ENCODE measurements at regions not wholly inside any gene's neighbourhood (a gene's known extent, or its start where the extent isn't known, plus 50 kb on each side); places are given as distances from the start of the nearest gene placed in this dataset.

DNA sequence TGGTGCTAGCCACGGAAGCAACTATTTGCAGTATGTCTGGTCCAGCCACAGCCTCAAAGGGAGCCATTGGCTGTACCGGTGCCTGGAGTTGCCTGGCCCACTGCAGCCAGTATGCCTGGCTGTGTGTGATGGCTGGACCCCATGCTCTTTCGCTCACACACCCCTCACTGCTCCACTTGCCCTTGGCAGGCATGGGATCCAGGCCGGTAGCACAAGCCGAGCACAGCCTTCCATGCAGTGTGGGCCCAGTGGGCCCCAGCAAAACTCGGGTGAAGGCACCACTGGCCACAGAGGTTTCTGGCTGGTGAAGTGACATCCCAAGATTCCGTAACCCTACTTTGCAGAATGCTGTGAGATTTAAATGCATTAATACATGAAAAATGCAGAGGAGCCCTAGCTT is 665.8 kb downstream of the PLPP3 start:
- no peaks in the 10 kb centered on the region for H3K9me3 ChIP-seq (ENCODE audit: low read length)
- H3K27me3 ChIP-seq (ENCODE audit: insufficient read depth, low read length) = no peaks in the 10 kb centered on the region
- no peak overlapping the region for H2AFZ ChIP-seq (ENCODE audit: low read depth, low read length)
- no peaks in the 10 kb centered on the region for H3K36me3 ChIP-seq (ENCODE audit: insufficient read depth, low read length)
- no peak overlapping the region for H3K4me3 ChIP-seq (ENCODE audit: low read length)
- no peaks in the 10 kb centered on the region for H3K4me1 ChIP-seq (ENCODE audit: insufficient read depth, low read length)

DNA sequence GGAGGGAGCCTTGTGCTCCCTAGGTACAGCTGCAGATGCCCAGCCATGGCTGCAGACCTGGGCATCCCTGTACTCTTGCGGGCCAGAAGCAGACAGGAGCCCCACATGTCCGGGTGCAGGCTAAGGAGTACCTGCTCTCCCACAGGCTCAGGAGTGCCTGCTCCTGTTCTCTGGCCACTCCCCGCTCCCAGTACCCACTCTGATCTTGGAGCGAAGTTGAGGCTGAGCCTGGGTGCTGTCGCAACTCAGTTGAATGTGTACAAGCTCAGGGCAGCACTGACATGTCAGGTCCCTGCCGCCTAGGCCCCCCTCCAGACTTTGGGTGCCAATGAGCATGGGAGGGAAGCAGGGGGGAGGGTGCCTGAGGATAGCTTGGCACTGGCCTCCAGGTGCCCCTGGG is 666.9 kb downstream of the PLPP3 start:
- Histone ChIP-seq H3K4me3 (ENCODE audit: low read length) (no peak overlapping the region), H3K27me3 (ENCODE audit: insufficient read depth, low read length) (no peaks in the 10 kb centered on the region), H3K36me3 (ENCODE audit: insufficient read depth, low read length) (no peaks in the 10 kb centered on the region), H2AFZ (ENCODE audit: low read depth, low read length) (no peak overlapping the region), H3K9me3 (ENCODE audit: low read length) (no peaks in the 10 kb centered on the region), H3K4me1 (ENCODE audit: insufficient read depth, low read length) (no peaks in the 10 kb centered on the region)

- Histone ChIP-seq H3K27me3 (ENCODE audit: insufficient read depth, low read length) (no peaks in the 10 kb centered on the region), H3K4me1 (ENCODE audit: insufficient read depth, low read length) (no peaks in the 10 kb centered on the region), H3K9me3 (ENCODE audit: low read length) (no peaks in the 10 kb centered on the region), H2AFZ (ENCODE audit: low read depth, low read length) (no peak overlapping the region), H3K36me3 (ENCODE audit: insufficient read depth, low read length) (no peaks in the 10 kb centered on the region), H3K4me3 (ENCODE audit: low read length) (no peak overlapping the region)
Observed at GRCh38 chr1:55904541-55904940, 674.8 kb downstream of the PLPP3 start.

DNA sequence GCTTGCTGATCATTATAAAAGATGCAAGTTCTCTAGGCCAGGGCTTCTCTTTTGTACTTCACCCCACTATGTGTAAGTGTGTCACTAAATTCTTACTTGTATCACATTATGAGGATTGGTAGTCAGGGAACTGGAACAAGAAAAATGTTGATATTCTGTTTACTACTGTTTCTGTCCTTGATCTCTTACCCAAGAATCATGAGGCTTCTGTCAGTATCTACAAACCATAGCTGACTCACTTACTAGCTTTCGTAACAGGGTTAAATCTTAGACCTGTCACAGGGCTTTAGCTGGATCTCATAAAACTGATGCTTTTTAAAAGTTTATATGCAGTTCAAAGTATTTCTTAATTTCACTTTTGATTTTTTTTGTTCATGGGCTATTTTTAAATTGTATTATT is 681.2 kb downstream of the PLPP3 start:
- Histone ChIP-seq H3K4me3 (ENCODE audit: low read length) (no peak overlapping the region), H3K9me3 (ENCODE audit: low read length) (no peaks in the 10 kb centered on the region), H3K27me3 (ENCODE audit: insufficient read depth, low read length) (no peaks in the 10 kb centered on the region), H3K36me3 (ENCODE audit: insufficient read depth, low read length) (no peaks in the 10 kb centered on the region), H3K4me1 (ENCODE audit: insufficient read depth, low read length) (no peaks in the 10 kb centered on the region), H2AFZ (ENCODE audit: low read depth, low read length) (no peak overlapping the region)

DNA sequence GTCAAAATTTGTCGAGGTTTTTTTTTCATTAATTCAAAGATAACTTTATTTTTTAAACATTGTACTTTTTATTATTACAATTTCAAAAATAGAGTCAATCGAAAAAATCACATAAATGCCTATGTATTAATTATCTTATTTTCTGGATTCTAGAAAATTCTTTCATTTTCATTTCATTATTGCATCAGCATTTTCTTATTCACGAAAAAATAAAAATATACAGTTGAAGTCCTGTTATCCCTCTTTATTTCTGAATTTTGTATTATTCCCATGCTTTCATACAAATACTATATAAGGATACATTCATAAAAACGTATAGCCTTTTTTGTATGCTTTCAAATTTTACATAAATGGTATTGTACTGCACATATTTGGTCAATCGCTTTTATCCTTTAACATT is 681.0 kb upstream of the USP24 start:
- Histone ChIP-seq H3K4me1 (ENCODE audit: insufficient read depth, low read length) (no peaks in the 10 kb centered on the region), H3K36me3 (ENCODE audit: insufficient read depth, low read length) (no peaks in the 10 kb centered on the region), H3K9me3 (ENCODE audit: low read length) (no peaks in the 10 kb centered on the region), H3K27me3 (ENCODE audit: insufficient read depth, low read length) (no peaks in the 10 kb centered on the region), H2AFZ (ENCODE audit: low read depth, low read length) (no peak overlapping the region), H3K4me3 (ENCODE audit: low read length) (no peak overlapping the region)

DNA sequence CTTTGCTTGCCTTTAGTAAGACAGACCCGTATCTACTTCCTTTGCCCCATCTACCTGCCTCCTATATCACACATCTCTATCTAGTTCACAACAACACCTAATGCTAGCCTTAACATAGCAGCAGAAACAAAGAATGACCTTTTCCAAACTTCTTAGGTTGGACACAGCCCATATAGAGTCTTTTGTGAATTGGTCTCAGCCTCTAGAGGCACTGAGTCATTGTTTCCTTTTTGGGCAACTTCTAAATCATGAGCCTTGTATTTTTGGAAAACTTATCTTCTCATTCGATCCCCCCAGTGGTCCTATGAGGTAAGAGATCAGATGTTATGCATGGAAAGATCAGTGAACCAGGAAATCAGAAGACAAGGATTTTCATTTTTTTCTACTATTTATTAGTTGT is 679.4 kb upstream of the USP24 start:
- H3K36me3 ChIP-seq (ENCODE audit: insufficient read depth, low read length) = no peaks in the 10 kb centered on the region
- no peaks in the 10 kb centered on the region for H3K27me3 ChIP-seq (ENCODE audit: insufficient read depth, low read length)
- no peak overlapping the region for H2AFZ ChIP-seq (ENCODE audit: low read depth, low read length)
- no peaks in the 10 kb centered on the region for H3K9me3 ChIP-seq (ENCODE audit: low read length)
- H3K4me3 ChIP-seq (ENCODE audit: low read length) = no peak overlapping the region
- no peaks in the 10 kb centered on the region for H3K4me1 ChIP-seq (ENCODE audit: insufficient read depth, low read length)

DNA sequence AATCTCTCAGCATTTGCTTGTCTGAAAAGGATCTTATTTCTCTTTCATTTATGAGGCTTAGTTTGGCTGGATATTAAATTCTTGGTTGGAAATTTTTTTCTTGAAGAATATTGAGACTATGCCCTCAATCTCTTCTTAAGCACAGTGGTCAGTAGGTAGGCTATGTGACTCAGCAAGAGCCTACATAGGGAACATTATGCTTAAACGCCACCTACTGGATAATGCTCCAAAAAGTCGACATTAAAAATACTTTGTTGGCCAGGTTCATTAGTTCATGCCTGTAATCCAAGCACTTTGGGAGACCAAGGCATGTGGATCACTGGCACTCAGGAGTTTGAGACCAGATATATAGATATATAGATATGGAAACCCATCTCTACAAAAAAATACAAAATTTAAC is 678.0 kb upstream of the USP24 start:
- Histone ChIP-seq H3K4me3 (ENCODE audit: low read length) (no peak overlapping the region), H3K4me1 (ENCODE audit: insufficient read depth, low read length) (no peaks in the 10 kb centered on the region), H3K36me3 (ENCODE audit: insufficient read depth, low read length) (no peaks in the 10 kb centered on the region), H3K27me3 (ENCODE audit: insufficient read depth, low read length) (no peaks in the 10 kb centered on the region), H3K9me3 (ENCODE audit: low read length) (no peaks in the 10 kb centered on the region), H2AFZ (ENCODE audit: low read depth, low read length) (no peak overlapping the region)

- H3K4me3 ChIP-seq (ENCODE audit: low read length) = no peak overlapping the region
- no peaks in the 10 kb centered on the region for H3K27me3 ChIP-seq (ENCODE audit: insufficient read depth, low read length)
- H2AFZ ChIP-seq (ENCODE audit: low read depth, low read length) = no peak overlapping the region
- H3K36me3 ChIP-seq (ENCODE audit: insufficient read depth, low read length) = no peaks in the 10 kb centered on the region
- no peaks in the 10 kb centered on the region for H3K4me1 ChIP-seq (ENCODE audit: insufficient read depth, low read length)
- no peaks in the 10 kb centered on the region for H3K9me3 ChIP-seq (ENCODE audit: low read length)
Observed at GRCh38 chr1:55888685-55889317, 673.6 kb upstream of the USP24 start.

DNA sequence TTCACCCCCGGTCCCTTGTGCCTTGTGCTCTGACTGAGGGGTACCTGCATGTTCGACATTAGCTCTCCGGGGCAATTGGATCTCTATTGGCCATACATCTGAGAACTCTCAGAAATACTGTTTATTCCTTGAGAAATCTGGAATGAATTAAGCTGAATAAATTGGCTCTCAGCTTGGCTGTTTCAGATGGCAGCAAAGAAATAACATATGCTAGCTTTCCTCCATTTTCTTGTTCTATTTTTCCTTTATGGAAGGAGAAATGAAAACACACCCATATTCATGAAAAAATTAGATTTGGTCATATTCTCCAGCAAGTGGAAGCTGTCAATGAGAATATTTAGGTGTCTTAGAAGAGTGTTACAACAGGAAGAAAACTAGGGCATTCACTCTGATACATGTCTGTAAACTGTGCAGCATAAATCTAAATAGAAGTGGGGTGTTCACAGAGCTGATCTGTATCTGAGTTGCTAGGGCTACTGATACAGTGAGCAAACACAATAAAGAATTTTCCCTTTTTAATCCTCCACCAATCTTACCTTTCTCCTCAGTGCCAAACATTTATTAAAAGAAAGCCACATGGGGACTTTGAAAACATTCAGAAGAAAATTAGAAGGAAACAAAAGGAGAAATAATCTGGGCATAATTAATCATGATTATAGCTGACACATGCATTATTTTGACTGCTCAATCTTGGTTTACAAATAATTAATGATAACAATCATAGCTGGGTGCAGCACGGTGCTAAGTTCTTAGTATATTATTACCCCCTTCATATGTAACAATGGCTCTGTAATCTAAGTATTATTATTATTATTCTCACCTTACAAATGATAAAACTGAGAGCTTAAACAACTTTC is 671.9 kb upstream of the USP24 start:
- H3K4me3 ChIP-seq (ENCODE audit: low read length) = no peak overlapping the region
- H3K4me1 ChIP-seq (ENCODE audit: insufficient read depth, low read length) = no peaks in the 10 kb centered on the region
- no peaks in the 10 kb centered on the region for H3K27me3 ChIP-seq (ENCODE audit: insufficient read depth, low read length)
- H3K9me3 ChIP-seq (ENCODE audit: low read length) = no peaks in the 10 kb centered on the region
- H2AFZ ChIP-seq (ENCODE audit: low read depth, low read length) = no peak overlapping the region
- no peaks in the 10 kb centered on the region for H3K36me3 ChIP-seq (ENCODE audit: insufficient read depth, low read length)

GRCh38 chr1:55885619-55886018 is 670.5 kb upstream of the USP24 start:
- Histone ChIP-seq H2AFZ (ENCODE audit: low read depth, low read length) (no peak overlapping the region), H3K27me3 (ENCODE audit: insufficient read depth, low read length) (no peaks in the 10 kb centered on the region), H3K4me1 (ENCODE audit: insufficient read depth, low read length) (no peaks in the 10 kb centered on the region), H3K36me3 (ENCODE audit: insufficient read depth, low read length) (no peaks in the 10 kb centered on the region), H3K4me3 (ENCODE audit: low read length) (no peak overlapping the region), H3K9me3 (ENCODE audit: low read length) (no peaks in the 10 kb centered on the region)

DNA sequence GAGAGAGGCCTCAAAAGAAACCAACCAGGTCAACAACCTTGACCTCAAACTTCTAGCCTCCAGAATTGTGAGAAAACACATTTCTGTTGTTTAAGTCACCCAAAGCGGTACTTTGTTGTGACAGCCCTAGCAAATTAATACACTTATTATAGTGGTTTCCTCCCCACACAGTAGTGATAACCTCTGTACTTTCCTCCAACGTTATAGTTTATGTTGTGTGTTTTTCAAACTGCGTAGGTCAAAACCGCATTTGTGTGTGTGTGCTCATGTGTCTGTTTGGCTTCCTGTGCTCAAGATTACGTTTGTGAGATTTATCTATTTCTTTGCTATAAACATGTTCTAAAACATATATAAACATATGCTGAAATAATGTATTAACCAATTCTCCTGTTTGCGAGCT is 667.8 kb upstream of the USP24 start:
- no peaks in the 10 kb centered on the region for H3K4me1 ChIP-seq (ENCODE audit: insufficient read depth, low read length)
- H3K4me3 ChIP-seq (ENCODE audit: low read length) = no peak overlapping the region
- no peaks in the 10 kb centered on the region for H3K9me3 ChIP-seq (ENCODE audit: low read length)
- H2AFZ ChIP-seq (ENCODE audit: low read depth, low read length) = no peak overlapping the region
- H3K27me3 ChIP-seq (ENCODE audit: insufficient read depth, low read length) = peaks cover 3% of the 10 kb centered on the region
- no peaks in the 10 kb centered on the region for H3K36me3 ChIP-seq (ENCODE audit: insufficient read depth, low read length)

- no peak overlapping the region for H3K4me3 ChIP-seq (ENCODE audit: low read length)
- H3K27me3 ChIP-seq (ENCODE audit: insufficient read depth, low read length) = peaks cover 3% of the 10 kb centered on the region
- no peaks in the 10 kb centered on the region for H3K4me1 ChIP-seq (ENCODE audit: insufficient read depth, low read length)
- no peak overlapping the region for H2AFZ ChIP-seq (ENCODE audit: low read depth, low read length)
- no peaks in the 10 kb centered on the region for H3K36me3 ChIP-seq (ENCODE audit: insufficient read depth, low read length)
- H3K9me3 ChIP-seq (ENCODE audit: low read length) = no peaks in the 10 kb centered on the region
Observed at GRCh38 chr1:55879346-55879745, 664.2 kb upstream of the USP24 start.

- no peak overlapping the region for H2AFZ ChIP-seq (ENCODE audit: low read depth, low read length)
- H3K9me3 ChIP-seq (ENCODE audit: low read length) = no peaks in the 10 kb centered on the region
- H3K4me1 ChIP-seq (ENCODE audit: insufficient read depth, low read length) = no peaks in the 10 kb centered on the region
- H3K36me3 ChIP-seq (ENCODE audit: insufficient read depth, low read length) = no peaks in the 10 kb centered on the region
- H3K27me3 ChIP-seq (ENCODE audit: insufficient read depth, low read length) = peaks cover 3% of the 10 kb centered on the region
- no peak overlapping the region for H3K4me3 ChIP-seq (ENCODE audit: low read length)
Observed at GRCh38 chr1:55877437-55878232, 662.5 kb upstream of the USP24 start.

Measured in neuron (in vitro differentiated cells).